Kidney epithelial cell (primary cell): ENCODE measurements at regions not wholly inside any gene's neighbourhood (a gene's known extent, or its start where the extent isn't known, plus 50 kb on each side); places are given as distances from the start of the nearest gene placed in this dataset.

Source experiments
- DNase-seq: peaks from one replicate; pipeline ENCODE4 v3.0.0-alpha.2; 2010; ENCODE audit warnings: low read depth
- H3K27me3 ChIP-seq: 2 replicates; pipeline ENCODE4 v1.6.0; 2011; ENCODE audit warnings: low read length; ENCODE audit not compliant: control insufficient read depth, insufficient read depth
- H3K36me3 ChIP-seq: 2 replicates; pipeline ENCODE4 v1.5.1; 2011; ENCODE audit warnings: low read length; ENCODE audit not compliant: control insufficient read depth, insufficient read depth
- H3K4me3 ChIP-seq: 2 replicates; pipeline ENCODE4 v1.5.1; 2011; ENCODE audit warnings: low read depth, mild to moderate bottlenecking, control low read depth, low read length
- CTCF ChIP-seq: IDR thresholded peaks from 2 replicates; pipeline ENCODE4 v1.5.1; 2011; ENCODE audit warnings: mild to moderate bottlenecking, moderate library complexity, low read length, control low read depth, inconsistent platforms; ENCODE audit not compliant: insufficient read depth, poor library complexity, severe bottlenecking

- DNase-seq = no peak
- Histone ChIP-seq H3K4me3 (no peak overlapping the region), H3K36me3 (no peaks in the 10 kb centered on the region), H3K27me3 (no peaks in the 10 kb centered on the region)
- TF ChIP-seq CTCF = no peak
Observed at GRCh38 chr5:97918057-97918456, 735.0 kb upstream of the RIOK2 start.

GRCh38 chr5:97918620-97919019 is 735.6 kb upstream of the RIOK2 start:
- TF ChIP-seq CTCF = no peak
- Histone ChIP-seq H3K27me3 (no peaks in the 10 kb centered on the region), H3K4me3 (no peak overlapping the region), H3K36me3 (no peaks in the 10 kb centered on the region)
- DNase-seq = no peak

- Histone ChIP-seq H3K4me3 (no peak overlapping the region), H3K27me3 (no peaks in the 10 kb centered on the region), H3K36me3 (no peaks in the 10 kb centered on the region)
- DNase-seq = no peak
- no peak for TF ChIP-seq CTCF
Observed at GRCh38 chr5:97919719-97920118, 736.7 kb upstream of the RIOK2 start.

GRCh38 chr5:97922776-97923175 is 739.7 kb upstream of the RIOK2 start:
- no peak for TF ChIP-seq CTCF
- no peaks in the 10 kb centered on the region for H3K36me3 ChIP-seq
- no peaks in the 10 kb centered on the region for H3K27me3 ChIP-seq
- no peak for DNase-seq
- no peak overlapping the region for H3K4me3 ChIP-seq

- Histone ChIP-seq H3K36me3 (no peaks in the 10 kb centered on the region), H3K27me3 (no peaks in the 10 kb centered on the region), H3K4me3 (no peak overlapping the region)
- no peak for TF ChIP-seq CTCF
- no peak for DNase-seq
Observed at GRCh38 chr5:97923496-97923895, 740.4 kb upstream of the RIOK2 start.

- H3K4me3 ChIP-seq = no peak overlapping the region
- H3K27me3 ChIP-seq = no peaks in the 10 kb centered on the region
Observed at GRCh38 chr5:97923997-97924396, 741.0 kb upstream of the RIOK2 start.

More at GRCh38 chr5:97923997-97924396, 741.0 kb upstream of the RIOK2 start:
- H3K36me3 ChIP-seq = no peaks in the 10 kb centered on the region
- no peak for DNase-seq
- TF ChIP-seq CTCF = no peak
